Brain pericyte (primary cell): ENCODE measurements at regions not wholly inside any gene's neighbourhood (a gene's known extent, or its start where the extent isn't known, plus 50 kb on each side); places are given as distances from the start of the nearest gene placed in this dataset.
"Not testable (repeated sequence)": the region's sequence is repeated elsewhere in the genome, so short reads cannot be mapped to it uniquely, and the experiment has no call there.

Source experiments
- DNase-seq: peaks from one replicate; pipeline ENCODE4 v3.0.0-alpha.2; 2012; ENCODE audit warnings: low read depth, low spot score

DNA sequence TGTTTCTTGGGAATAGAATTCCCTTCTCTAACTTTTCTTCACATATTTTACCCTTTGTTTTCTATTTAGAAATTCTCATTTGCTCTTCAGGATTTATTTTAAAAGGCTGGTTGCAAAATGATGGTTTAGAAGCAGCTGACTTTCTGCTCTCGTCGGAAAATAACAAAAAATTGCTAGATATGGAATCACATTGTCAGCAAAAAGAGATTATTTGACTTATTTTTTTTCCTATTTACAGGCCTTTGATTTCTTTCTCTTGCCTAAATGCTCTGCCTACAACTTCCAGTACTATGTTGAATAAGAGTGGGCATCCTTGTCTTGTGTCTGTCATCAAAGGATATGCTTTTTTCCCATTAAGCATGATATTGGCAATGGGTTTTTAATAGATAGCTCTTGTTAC, 1619.1 kb upstream of the ACO1 start:
- DNase-seq: no peak

GRCh38 chr9:30771163-30771708, 1613.2 kb upstream of the ACO1 start:
- DNase-seq: no peak

GRCh38 chr9:30771760-30772159, 1612.7 kb upstream of the ACO1 start:
- no peak for DNase-seq

GRCh38 chr9:30773427-30773826, 1611.0 kb upstream of the ACO1 start:
- no peak for DNase-seq

DNA sequence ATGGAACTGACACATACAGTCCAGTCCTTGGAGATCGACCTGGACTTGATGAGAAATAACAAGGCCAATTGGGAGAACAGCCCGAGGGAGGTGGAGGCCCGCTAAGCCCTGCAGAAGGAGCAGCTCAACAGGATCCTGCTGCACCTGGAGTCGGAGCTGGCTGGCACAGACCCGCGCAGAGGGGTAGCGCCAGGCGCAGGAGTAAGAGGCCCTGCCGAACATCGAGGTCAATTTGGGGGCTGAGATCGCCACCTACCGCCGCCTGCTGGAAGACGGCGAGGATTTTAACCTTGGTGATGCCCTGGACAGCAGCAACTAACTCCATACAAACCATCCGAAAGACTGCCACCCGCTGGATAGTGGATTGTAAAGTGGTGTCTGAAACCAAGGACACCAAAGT, 1610.1 kb upstream of the ACO1 start:
- DNase-seq: no peak

DNA sequence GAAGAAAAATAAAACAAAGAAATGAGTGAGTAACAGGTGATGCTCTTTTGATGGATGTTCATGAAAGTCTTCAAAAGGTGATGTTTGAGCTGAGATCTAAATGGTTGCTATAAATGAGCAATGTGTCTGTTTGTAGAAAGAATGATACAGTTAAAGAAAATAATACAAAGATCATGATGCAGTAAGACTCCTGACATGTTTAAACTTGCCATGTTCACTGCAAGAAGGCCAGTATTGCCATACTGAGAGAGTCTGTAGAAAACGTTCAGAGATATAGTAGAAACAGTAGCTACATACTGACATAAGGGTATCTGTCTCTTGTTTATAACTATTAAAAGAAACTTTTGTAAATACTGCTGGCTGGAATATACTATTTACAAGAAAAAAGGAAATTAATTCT, 1609.2 kb upstream of the ACO1 start:
- DNase-seq: no peak

GRCh38 chr9:30796764-30797163, 1587.7 kb upstream of the ACO1 start:
- no peak for DNase-seq

DNA sequence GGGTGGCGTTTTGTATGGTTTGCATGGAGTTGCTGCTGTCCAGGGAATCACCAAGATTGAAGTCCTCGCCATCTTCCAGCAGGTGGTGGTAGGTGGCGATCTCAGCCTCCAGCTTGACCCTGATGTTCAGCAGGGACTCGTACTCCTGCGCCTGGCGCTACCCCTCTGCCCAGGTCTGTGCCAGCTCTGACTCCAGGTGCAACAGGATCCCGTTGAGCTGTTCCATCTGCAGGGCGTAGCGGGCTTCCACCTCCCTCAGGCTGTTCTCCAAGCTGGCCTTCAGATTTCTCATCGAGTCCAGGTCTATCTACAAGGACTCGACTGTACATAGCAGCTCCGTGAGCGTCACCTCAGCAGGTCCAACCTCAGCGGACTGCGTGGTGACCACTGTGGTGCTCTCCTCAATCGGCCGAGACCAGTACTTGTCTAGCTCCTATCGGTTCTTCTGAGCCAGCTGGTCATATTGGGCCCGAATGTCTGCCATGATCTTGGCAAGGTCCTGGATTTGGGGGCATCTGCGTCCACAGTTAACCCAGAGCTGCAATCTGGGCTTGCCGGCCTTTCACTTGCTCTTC, 1584.8 kb upstream of the ACO1 start:
- DNase-seq: no peak

DNA sequence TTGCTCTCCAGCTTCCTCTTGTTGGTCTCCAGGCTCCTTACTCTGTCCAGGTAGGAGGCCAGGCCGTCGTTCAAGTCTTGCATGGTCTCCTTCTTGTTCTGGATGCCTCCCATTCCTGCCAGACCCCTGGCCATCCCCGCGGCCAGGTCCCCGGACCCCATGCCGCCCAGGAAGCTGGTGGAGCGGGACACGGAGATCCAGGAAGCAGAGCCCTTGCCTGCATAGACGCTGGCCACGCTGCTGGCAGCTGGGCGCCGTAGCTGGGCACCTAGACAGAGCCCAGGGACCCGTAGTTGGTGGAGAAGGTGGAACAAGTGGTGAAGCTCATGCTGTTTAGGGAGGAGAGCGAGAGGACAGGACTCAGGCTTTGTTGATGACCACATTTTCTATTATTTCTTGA, 1584.0 kb upstream of the ACO1 start:
- DNase-seq: no peak

DNA sequence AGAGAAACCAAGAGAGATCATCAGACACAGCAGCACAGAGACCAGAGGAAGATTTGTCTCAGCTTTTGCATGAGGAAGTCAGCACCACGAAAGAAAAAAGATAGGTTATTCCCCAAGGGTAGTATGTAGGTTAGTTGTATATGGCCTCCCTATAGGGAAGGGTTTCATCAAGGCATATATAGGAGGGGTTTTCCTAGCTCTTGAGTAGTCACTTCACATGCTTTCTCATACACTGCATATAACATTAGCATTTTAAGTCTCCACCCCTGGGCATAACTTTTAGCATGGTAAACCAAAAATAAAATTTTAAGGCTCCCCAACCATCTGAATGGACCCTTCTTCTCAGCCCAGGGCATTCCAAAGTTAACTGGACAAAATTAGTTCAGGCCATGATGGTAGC, 1571.6 kb upstream of the ACO1 start:
- DNase-seq: no peak

DNA sequence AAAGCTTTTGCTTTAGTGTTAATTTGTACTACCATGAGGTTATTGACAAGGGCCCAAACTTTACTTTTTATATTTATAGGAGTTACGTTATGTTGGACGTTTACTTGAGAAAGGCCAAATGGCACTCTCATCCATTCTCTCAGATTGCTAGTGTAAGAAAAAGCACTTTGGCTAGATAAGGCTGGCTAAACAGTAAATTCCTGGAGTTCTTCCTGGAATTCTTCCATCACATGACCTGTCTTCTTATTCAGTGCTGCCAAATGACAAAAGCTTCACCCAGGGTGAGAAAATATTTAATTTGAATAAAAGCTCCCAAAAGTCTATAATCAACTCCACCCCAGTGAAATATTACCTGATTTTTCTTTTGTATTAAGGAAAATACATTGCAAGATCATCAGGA, 1568.9 kb upstream of the ACO1 start:
- no peak for DNase-seq

DNA sequence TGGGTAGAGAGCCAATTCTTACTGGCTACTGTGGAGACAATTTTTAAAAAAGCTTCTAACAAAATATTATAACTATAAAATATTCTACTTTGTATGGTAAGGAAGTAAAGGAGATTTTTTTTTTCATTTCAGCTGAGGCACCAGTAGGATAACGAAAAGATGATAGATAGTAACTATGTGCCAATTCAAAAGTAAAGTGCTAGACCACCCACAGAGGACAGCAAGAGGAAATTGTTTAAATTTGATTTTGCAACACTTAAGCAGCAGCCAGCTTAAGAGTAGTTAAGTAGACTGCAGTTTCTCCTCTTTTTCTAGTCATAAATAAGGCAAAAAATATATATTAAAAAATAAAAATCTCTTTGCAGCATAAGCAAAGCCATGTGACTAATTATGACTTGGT, 1539.3 kb upstream of the ACO1 start:
- DNase-seq: no peak

GRCh38 chr9:30846651-30847050, 1537.8 kb upstream of the ACO1 start:
- DNase-seq: no peak

GRCh38 chr9:30851600-30851999, 1532.8 kb upstream of the ACO1 start:
- DNase-seq: no peak

DNA sequence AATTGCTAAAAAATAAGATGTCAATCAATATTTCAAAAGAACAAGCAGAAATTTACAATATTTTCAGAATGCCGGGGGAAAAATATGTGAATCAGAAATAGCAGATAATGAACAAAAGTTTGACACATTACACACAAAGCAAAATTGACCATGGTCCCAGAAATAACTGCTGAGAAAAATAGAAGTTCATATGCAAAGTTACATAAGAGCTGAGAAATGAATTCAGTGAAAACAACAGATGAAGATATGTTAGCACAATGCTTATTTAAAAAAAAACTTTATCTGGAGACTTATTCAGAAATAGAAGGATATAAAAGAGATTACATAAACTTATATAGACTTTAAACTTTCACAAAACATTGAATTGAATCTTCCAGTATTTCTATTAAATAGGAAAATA, 1483.7 kb upstream of the ACO1 start:
- no peak for DNase-seq

GRCh38 chr9:30913331-30913730, 1471.1 kb upstream of the ACO1 start:
- DNase-seq: no peak

DNA sequence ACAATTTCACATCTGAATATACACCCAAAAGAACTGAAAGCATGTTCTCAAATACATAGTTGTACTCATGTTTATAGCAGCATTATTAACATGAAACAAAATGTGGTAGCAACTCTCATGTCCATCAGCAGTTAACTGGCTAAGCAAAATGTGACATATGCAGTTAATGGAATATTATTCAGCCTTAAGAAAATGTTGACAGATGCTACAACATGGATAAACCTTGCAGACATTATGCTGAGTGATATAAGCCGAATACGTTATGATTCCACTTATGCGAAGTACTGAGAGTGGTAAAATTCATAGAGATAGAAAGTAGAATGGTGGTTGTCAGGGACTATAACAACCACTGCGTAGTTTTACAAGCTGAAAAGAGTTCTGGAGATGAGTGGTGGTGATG, 1469.0 kb upstream of the ACO1 start:
- no peak for DNase-seq

DNA sequence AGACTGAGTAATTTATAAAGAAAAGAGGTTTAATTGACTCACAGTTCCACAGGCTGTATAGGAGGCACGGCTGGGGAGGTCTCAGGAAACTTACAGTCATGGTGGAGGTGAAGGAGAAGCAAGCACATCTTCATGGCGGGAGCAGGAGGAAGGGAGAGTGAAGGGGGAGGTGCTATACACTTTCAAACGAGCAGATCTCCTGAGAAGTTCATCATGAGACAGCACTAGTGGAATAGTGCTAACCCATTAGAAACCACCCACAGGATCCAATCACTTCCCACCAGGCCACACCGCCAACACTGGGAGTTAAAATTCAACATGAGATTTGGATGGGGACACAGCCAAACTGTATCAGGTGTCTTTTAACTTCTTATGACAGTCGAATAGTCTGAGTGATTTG, 1459.3 kb upstream of the ACO1 start:
- no peak for DNase-seq

DNA sequence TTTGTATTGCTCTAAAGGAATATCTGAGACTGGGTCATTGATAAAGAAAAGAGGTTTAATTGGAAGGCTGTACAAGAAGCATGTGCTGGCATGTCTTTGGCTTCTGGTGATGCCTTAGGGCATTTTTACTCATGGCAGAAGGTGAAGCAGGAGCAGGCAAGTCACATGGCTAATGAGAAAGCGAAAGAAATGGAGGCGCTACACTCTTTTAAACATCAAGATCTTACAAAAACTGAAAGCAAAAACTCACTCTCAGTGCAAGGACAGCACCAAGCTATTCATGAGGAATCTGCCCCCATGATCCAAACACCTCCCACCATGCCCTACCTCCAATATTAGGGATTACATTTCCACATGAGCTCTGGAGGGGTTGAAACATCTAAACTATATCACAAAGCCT, 1458.8 kb upstream of the ACO1 start:
- DNase-seq: no peak

GRCh38 chr9:30928045-30928444, 1456.4 kb upstream of the ACO1 start:
- DNase-seq: no peak

DNA sequence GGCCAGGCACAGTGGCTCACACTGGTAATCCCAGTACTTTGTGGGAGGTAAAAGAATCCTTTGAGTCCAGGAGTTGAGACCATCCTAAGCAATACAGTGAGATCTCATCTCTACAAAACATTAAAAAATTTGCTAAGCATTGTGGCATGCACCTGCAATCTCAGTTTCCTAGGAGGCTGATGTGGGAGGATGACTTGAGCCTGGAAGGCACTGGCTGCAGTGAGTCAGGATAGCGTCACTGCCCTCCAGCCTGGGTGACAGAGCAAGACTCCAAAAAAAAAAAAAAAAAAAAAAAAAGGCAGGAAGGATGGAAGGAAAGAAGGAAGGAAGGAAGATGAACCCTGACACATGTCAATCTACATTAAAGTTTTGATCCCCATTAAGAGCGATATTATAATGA, 1452.2 kb upstream of the ACO1 start:
- no peak for DNase-seq

DNA sequence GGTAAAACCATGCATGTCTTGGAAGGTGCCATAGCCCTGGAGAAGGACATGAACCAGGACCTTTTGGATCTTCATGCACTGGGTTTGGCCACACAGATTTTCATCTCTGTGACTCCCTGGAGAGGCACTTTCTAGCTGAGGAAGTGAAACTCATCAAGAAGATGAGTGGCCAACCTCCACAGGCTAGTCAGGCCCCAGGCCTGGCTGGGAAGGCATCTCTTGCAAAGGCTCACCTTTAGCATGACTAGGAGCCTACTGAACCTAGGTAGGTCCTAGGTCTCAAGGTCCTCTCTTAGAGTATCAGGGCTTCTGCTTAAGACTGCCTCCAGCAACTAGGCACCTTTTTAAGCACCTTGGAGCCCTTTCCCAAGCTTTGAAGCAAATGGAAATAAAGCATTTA, 1448.7 kb upstream of the ACO1 start:
- no peak for DNase-seq

GRCh38 chr9:30937106-30937505, 1447.3 kb upstream of the ACO1 start:
- DNase-seq: no peak

DNA sequence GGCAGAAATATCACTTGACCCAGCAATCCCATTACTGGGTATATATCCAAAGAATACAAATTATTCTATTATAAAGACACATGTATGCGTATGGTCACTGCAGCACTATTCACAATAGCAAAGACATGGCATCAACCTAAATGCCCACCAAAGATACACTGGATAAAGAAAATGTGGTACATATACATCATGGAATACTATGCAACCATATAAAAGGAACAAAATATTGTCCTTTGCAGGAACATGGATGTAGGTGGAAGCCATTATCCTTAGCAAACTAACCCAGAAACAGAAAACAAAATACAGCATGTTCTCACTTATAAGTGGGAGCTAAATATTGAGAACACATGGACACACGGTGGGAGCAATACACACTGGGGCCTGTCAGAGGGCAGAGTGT, 1441.6 kb upstream of the ACO1 start:
- DNase-seq: not testable (repeated sequence)
